Activated B cell treated with CpG ODN at 0.5 μM for 24 hours (primary cell): ENCODE measurements at regions not wholly inside any gene's neighbourhood (a gene's known extent, or its start where the extent isn't known, plus 50 kb on each side); places are given as distances from the start of the nearest gene placed in this dataset.

ENCODE experiments used
- ATAC-seq: fragments of 200-7000 bp; cut with Tn5 transposase; one replicate; pipeline ENCODE4 v1.10.0; 2021; ENCODE audit warnings: low read depth, mild to moderate bottlenecking, moderate library complexity
- CTCF ChIA-PET: fragments of 350-600 bp; sonication (Branson Sonifier 250); formaldehyde crosslinking; loops from one replicate; lab custom pipeline; 2021; ENCODE audit warnings: antibody characterized with exemption; lab: Charles Lee
- POLR2A ChIA-PET: fragments of 350-600 bp; sonication (Branson Sonifier 250); formaldehyde crosslinking; loops from one replicate; lab custom pipeline; 2021; ENCODE audit warnings: antibody characterized with exemption; lab: Charles Lee
- DNase-seq: peaks from one replicate; pipeline ENCODE4 v3.0.0; 2022
- H3K27ac Mint-ChIP-seq: one replicate; pipeline ENCODE4 v1.8.0; 2020; ENCODE audit warnings: mixed read lengths
- H3K27me3 Mint-ChIP-seq: one replicate; pipeline ENCODE4 v1.8.0; 2021; ENCODE audit warnings: mixed read lengths
- H3K36me3 Mint-ChIP-seq: one replicate; pipeline ENCODE4 v1.8.0; 2021; ENCODE audit warnings: low read depth, mixed read lengths
- H3K4me1 Mint-ChIP-seq: one replicate; pipeline ENCODE4 v1.8.0; 2021; ENCODE audit warnings: mixed read lengths
- H3K4me3 Mint-ChIP-seq: one replicate; pipeline ENCODE4 v1.8.0; 2020; ENCODE audit warnings: mild to moderate bottlenecking, mixed read lengths
- H3K9me3 Mint-ChIP-seq: one replicate; pipeline ENCODE4 v1.8.0; 2020; ENCODE audit warnings: mixed read lengths
- intact Hi-C: fragments of 100-400 bp; cut with micrococcal nuclease; formaldehyde crosslinking; loops from one replicate; pipeline ENCODE4 v1.15.1; 2024
- TF ChIP-seq, protein P1 (sequence below): fragments of 200-600 bp; IDR thresholded peaks from one replicate; pipeline ENCODE4 v1.8.0; 2022; ENCODE audit warnings: antibody characterized with exemption, mild to moderate bottlenecking

DNA sequence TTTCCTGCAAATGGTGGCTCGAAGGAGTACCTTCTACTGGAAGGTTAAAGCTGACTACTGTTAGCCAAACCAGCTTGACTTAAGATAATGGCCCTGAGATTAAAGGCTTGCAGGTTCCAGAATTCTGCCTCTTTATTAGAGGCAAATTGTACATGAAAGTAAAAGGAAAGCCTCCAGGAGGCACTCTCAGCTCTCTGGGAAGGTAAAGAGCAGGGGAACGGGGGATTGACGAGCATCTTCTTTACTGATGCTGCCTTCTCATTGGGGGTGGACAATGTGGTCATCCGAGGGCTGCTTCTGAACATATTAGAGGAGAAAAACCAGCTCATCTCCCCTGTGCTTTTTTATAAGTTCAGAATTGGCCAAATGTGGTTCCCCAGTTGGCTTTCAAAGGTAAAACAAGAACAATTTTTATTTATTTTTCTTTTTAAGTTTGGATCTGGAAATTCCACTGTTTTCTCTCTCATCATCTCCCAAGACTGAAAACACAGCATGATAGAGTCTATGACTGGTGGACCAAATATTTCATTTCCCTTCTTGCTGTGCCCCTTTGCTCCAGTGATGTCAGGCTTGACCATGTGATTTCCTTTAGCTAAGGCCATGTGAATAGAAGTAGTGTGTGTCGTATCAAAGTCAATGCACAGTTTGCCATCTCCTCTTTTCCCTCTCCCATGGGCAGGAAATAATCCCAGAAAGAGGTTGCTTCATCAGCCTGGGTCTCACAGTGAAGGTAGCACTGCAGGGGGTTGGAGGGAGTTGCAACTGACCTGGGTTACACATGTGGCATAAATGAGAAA lies 292.7 kb downstream of the PRDM2 start:
- Mint-ChIP-seq H3K9me3 (peaks cover 4% of the 10 kb centered on the region), H3K36me3 (no peaks in the 10 kb centered on the region), H3K27me3 (peaks cover 13% of the 10 kb centered on the region), H3K4me1 (no peaks in the 10 kb centered on the region), H3K4me3 (no peak overlapping the region), H3K27ac (no peak overlapping the region)
- no peak for ATAC-seq
- ChIA-PET CTCF (no interaction called here), POLR2A (no interaction called here)
- no peak for DNase-seq
- TF ChIP-seq, protein P1, sequence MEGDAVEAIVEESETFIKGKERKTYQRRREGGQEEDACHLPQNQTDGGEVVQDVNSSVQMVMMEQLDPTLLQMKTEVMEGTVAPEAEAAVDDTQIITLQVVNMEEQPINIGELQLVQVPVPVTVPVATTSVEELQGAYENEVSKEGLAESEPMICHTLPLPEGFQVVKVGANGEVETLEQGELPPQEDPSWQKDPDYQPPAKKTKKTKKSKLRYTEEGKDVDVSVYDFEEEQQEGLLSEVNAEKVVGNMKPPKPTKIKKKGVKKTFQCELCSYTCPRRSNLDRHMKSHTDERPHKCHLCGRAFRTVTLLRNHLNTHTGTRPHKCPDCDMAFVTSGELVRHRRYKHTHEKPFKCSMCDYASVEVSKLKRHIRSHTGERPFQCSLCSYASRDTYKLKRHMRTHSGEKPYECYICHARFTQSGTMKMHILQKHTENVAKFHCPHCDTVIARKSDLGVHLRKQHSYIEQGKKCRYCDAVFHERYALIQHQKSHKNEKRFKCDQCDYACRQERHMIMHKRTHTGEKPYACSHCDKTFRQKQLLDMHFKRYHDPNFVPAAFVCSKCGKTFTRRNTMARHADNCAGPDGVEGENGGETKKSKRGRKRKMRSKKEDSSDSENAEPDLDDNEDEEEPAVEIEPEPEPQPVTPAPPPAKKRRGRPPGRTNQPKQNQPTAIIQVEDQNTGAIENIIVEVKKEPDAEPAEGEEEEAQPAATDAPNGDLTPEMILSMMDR: no peak
- intact Hi-C loops: no loop called here

DNA sequence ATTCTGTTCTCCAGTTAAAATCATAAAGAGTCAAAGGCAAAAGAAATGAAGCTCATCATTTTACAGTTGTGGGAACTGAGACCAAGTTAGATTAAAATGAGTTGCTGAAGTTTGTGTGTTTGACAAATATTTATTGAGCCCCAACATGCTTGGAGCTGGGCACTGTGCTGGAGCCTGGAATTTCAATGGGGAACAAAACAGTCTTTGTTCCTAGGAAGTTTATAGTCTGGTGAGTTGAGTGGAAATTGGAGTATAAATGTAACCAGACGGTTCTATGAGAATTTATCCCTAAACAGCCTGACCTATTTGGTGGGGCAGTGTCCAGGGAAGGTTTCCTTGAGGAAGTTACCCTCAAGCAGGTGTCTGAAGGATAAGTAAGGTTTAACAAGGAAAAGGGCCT lies 294.4 kb downstream of the PRDM2 start:
- CTCF ChIA-PET: no interaction called here

DNA sequence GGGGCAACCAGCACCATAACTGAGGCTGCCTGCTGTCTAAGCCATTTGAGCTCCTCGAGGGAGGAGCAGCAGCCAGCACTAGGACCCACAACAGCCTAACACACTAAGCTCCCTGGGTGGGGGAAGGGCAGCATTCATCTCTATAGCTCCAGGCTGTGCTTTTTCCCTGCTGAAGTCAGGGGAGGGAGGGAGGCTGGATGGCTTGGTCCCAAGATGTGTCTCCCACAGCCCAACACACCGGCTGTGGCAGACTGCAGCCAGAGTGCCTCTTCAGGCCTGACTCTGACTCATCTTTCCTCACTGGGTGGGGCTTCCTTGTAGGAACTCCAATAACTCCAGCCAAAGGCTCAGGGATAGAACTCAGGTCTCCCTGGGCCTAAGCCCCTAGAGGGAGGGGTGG lies 296.3 kb downstream of the PRDM2 start:
- TF ChIP-seq, protein P1: no peak
- ChIA-PET POLR2A (no interaction called here), CTCF (no interaction called here)
- no peak for DNase-seq
- Mint-ChIP-seq H3K27ac (no peak overlapping the region), H3K9me3 (peaks cover 18% of the 10 kb centered on the region), H3K4me1 (no peaks in the 10 kb centered on the region), H3K36me3 (no peaks in the 10 kb centered on the region), H3K27me3 (peaks cover 18% of the 10 kb centered on the region), H3K4me3 (no peak overlapping the region)
- ATAC-seq: no peak
- intact Hi-C loops: no loop called here

More for the DNA sequence above, 294.4 kb downstream of the PRDM2 start:
- H3K4me1 Mint-ChIP-seq: no peaks in the 10 kb centered on the region
- TF ChIP-seq, protein P1: no peak
- intact Hi-C loops: no loop called here
- no peak overlapping the region for H3K4me3 Mint-ChIP-seq
- peaks cover 13% of the 10 kb centered on the region for H3K27me3 Mint-ChIP-seq
- no peak for ATAC-seq
- POLR2A ChIA-PET: no interaction called here
- H3K27ac Mint-ChIP-seq: no peak overlapping the region
- H3K36me3 Mint-ChIP-seq: no peaks in the 10 kb centered on the region
- no peak for DNase-seq
- H3K9me3 Mint-ChIP-seq: peaks cover 9% of the 10 kb centered on the region

DNA sequence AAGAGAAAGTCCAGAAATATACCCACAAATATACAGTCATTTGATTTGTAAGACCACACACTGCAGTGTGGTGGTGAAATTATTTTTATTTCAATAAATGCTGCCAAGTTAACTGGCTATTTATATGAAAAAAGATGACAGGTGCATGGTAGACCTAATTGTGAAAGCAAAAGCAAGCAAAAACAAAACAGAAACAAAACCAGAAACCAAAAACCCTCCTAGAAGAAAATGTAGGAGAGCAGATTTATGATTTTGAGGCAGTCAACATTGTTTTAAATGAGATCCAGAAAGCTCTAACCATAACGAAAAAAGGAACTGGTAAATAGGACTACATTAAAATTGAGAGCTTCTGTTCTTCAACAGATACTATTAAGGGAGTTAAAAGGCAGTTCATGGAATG lies 303.6 kb downstream of the PRDM2 start:
- no peak overlapping the region for H3K4me3 Mint-ChIP-seq
- no peaks in the 10 kb centered on the region for H3K4me1 Mint-ChIP-seq
- peaks cover 16% of the 10 kb centered on the region for H3K9me3 Mint-ChIP-seq
- peaks cover 5% of the 10 kb centered on the region for H3K27me3 Mint-ChIP-seq
- ATAC-seq: no peak
- H3K36me3 Mint-ChIP-seq: no peaks in the 10 kb centered on the region
- TF ChIP-seq, protein P1: no peak
- intact Hi-C loops: no loop called here
- CTCF ChIA-PET: no interaction called here
- no peak for DNase-seq
- POLR2A ChIA-PET: no interaction called here
- no peak overlapping the region for H3K27ac Mint-ChIP-seq

DNA sequence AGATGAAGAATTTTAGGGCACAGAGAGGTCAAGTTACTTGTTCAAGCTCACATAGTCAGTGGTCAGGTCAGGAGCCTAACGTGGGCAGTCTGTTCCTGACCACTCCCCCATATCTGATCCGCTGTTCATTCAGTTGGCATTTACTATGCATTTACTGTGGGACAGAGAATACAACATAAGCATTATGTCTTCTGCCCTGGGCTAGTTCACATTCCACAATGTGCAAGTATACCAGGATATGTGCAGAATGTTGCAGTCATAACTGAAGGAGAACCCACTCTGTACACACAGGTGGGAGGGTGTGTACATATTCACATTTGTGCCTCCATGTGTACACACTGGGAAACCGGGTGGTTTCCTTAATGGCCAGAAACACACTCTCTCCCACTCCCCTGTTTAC lies 309.6 kb downstream of the PRDM2 start:
- intact Hi-C loops: no loop called here
- Mint-ChIP-seq H3K9me3 (peaks cover 3% of the 10 kb centered on the region), H3K4me1 (no peaks in the 10 kb centered on the region), H3K36me3 (no peaks in the 10 kb centered on the region), H3K27ac (no peak overlapping the region), H3K27me3 (peaks cover 4% of the 10 kb centered on the region), H3K4me3 (no peak overlapping the region)
- TF ChIP-seq, protein P1: no peak
- ATAC-seq: no peak
- no peak for DNase-seq
- ChIA-PET POLR2A (no interaction called here), CTCF (no interaction called here)
